Kidney tubule cell (primary cell): ENCODE measurements at regions not wholly inside any gene's neighbourhood (a gene's known extent, or its start where the extent isn't known, plus 50 kb on each side); places are given as distances from the start of the nearest gene placed in this dataset.
"Not testable (repeated sequence)": the region's sequence is repeated elsewhere in the genome, so short reads cannot be mapped to it uniquely, and the experiment has no call there.

ENCODE experiments used
- DNase-seq: peaks from one replicate; pipeline ENCODE4 v3.0.0-alpha.2; 2018; ENCODE audit warnings: low spot score

- peak; percentile 64 for DNase-seq
Observed at GRCh38 chr13:48808683-48809082, 155.0 kb downstream of the CYSLTR2 start.

- DNase-seq: no peak
Observed at GRCh38 chr13:48810013-48810412, 156.3 kb downstream of the CYSLTR2 start.

GRCh38 chr13:48813518-48813917 is 159.8 kb downstream of the CYSLTR2 start:
- no peak for DNase-seq

GRCh38 chr13:48816700-48817099 is 159.0 kb upstream of the FNDC3A start:
- no peak for DNase-seq

GRCh38 chr13:48817166-48817802 is 158.4 kb upstream of the FNDC3A start:
- no peak for DNase-seq

- DNase-seq: peak; percentile 92
Observed at GRCh38 chr13:48818495-48819356, 157.0 kb upstream of the FNDC3A start.

DNA sequence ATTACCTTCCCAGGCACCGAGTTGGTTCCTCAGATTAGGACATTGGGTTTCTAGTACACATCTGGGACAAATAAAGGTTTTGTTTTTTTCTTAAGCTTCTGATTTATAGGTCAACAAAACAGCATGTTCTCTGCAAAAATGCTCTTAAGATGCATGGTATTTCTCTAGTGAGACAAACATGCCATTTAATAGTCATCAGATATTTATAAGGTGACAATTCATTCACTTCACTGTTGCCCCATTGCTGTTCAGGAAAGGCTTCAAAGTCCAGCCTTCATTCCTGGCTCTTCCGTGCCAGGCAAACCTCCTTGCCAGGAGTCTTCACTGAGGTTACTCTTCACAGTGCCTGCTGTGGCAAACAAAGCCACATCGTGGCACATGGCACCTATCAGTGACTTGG is 156.3 kb upstream of the FNDC3A start:
- no peak for DNase-seq

DNA sequence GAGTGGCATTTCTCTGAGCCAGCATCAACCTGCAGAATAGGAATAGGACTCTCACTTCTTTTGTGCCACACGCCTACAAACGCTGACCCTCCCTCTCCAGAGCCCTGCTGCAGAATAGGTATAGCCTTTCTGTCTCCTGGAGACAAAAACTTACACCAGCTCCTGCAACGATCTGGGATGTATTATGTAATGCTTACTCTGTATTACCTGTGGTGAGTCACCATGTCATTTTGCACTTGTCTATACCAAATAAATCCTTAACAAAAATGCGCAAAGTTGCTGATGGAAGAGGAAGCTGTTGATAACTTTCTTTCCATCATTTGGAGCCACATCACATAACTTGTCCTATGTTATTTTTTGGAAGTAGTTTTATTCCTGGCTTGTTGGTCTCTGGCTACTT is 155.8 kb upstream of the FNDC3A start:
- peak; percentile 15 for DNase-seq

GRCh38 chr13:48823526-48823925 is 152.2 kb upstream of the FNDC3A start:
- DNase-seq: peak; percentile 26

GRCh38 chr13:48826039-48826438 is 149.7 kb upstream of the FNDC3A start:
- no peak for DNase-seq

GRCh38 chr13:48826922-48827454 is 148.7 kb upstream of the FNDC3A start:
- not testable (repeated sequence) for DNase-seq

GRCh38 chr13:48827709-48828108 is 148.0 kb upstream of the FNDC3A start:
- DNase-seq: peak; percentile 37

DNA sequence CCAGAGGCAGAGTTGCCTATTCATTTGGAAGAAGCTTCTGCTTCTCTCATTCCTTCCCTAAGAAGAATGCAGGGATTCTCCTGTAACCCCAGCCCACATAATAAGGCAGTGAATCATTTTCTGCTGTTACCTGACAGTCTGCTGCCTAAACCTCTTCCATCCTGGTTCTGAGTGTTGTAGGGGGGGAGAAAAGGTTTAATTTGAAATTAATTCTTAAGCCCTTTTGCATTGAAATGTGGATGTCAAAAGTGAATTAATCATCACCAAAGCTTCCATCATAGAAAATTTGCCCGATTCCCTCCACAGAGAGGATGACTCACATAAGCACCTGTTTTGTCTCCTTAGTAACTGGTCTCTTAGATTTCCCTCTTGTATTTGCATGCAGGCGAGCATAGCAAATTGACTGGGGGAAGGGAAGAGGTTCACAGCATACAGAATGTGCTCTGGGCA is 146.7 kb upstream of the FNDC3A start:
- peak; percentile 94 for DNase-seq

- DNase-seq: no peak
Observed at GRCh38 chr13:48829536-48829935, 146.2 kb upstream of the FNDC3A start.

- peak; percentile 20 for DNase-seq
Observed at GRCh38 chr13:48831248-48831647, 144.5 kb upstream of the FNDC3A start.

- DNase-seq: no peak
Observed at GRCh38 chr13:48833412-48833811, 142.3 kb upstream of the FNDC3A start.

DNA sequence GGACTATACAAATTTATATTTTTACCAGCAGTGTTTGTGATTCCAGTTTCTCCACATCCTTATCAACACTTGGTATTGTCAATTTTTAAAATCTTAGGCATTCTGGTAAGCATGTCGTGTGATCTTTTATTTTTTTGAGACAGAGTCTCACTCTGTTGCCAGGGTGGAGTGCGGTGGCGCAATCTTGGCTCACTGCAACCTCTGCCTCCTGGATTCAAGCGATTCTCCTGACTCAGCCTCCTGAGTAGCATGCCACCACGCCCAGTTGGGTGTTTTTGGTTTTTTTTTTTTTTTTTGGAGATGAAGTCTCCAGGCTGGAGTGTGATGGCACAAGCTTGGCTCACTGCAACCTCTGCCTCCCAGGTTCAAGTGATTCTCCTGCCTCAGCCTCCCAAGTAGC is 140.4 kb upstream of the FNDC3A start:
- not testable (repeated sequence) for DNase-seq

DNA sequence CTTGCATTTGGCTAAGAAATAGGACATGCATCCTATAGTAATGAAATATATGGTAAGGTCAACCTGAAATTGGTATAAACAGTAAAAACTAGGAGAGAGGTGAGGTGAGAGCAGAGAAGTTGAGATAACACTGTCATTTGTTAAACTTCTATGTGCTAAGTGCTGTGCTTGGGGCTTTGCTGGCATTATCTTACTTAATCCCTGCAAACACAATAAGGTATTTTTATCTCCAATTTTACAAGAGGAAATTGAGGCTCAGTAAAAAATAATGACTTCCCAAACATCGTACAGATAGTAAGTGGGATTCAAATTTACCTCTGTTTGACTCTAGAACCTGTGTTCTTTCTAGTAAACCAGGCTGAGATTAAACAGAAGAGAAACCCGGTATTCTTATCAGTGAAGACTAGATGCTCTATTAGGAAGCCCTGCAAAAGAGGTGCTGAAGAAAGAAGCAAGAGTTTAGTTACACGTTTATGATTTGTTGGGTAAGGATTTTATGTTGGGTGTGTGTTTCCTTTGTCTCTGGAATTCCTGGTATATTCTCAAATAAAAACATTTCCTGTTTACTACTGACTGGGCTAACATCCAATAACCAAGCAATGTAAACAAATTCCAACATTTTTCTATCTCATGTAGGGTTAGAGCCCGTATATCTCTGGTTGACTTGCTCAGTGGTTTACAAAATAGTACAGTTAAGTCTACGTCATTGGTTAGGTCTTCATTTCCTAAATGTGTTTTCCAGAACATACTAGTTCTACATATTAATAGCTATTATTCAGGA is 137.3 kb upstream of the FNDC3A start:
- no peak for DNase-seq

DNA sequence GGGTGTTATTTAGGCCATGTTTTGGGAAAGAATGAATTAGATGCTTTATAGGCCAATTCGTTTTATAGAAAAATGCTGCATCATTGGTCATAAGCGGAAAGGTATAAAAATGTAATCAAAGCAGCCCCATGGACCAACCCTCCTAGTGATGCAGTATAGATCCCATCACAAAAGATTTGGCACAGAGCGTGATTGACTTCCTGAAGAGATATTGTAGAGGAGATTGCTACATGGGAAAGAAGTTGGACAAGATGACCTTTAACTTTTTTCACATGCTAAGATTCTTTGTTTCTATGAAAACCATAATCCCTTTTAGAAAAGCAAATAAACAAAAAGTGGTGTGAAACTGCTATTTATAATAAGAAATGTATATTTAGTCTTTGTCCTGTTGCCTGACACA is 136.5 kb upstream of the FNDC3A start:
- DNase-seq: no peak

DNA sequence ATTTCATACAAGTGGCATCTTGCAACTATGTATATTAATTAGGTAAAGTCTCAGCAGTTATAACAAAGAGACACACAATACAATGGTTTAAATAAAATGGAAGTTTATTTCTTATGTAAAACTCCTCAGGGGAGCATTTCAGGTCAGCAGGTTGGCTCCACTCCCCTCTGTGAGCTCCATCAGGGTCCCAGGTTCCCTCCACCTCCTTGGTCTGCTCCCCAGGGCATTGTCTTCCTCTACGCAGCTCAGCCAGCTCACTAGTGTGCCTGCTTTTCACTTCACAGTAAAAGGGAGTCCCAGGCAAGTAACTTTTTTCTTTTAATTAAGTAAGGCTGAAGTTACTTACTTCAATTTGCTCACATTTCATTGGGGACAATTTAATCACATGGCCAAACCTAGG is 135.3 kb upstream of the FNDC3A start:
- no peak for DNase-seq

DNA sequence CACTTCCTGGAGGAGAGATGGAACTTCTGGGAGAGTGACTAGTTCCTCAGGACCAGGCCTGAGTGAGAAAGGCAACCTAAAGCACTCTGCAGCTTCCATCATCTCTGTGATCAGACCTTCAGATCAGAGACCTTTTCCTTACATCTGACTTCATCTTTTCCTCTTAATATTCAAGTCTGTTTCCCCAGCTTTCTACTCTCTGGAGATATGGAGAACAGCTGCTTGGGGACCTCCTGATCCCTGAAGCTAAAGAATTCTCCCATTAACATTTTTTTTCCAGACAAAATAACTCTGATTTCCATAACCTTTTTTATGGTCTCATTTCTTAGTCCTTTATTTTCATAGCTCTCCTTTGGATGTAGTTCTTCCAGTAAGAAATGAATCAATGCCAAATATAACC is 133.4 kb upstream of the FNDC3A start:
- no peak for DNase-seq

DNA sequence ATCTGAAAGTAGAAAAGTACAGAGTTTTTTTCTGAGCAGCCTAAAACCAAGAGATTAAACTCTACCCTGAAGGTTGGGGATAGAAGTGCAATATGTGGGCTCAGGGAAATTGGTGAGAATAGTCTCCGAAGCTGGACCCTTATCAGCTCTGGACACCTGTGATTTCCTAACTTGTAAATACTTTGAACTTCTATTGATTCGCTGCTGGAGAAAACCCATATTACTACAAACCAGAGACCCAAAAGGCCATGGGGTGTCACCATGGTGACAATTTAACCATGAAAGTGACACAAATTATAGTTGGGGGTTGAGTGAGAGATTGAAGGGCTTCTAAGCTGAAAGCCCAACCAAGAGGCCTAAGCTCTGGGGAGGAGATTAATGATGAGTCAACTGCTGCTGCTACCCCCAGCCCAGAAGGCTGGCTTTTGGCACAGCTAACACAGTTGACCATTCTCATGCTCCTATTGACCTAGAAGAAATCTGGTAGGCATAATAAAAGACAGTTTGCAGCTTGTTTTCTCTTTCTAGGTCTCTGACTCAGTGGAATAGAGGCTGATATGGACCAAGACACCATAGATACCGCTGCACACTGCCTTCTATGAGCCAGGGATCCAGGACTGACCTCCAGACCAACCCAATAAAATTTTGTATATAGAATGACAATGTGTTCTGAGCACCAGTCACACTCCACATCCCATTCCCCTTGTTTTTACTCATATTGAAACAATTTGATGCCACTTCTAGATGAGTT is 131.9 kb upstream of the FNDC3A start:
- no peak for DNase-seq
